ENCODE measurements at regions not wholly inside any gene's neighbourhood (a gene's known extent, or its start where the extent isn't known, plus 50 kb on each side); places are given as distances from the start of the nearest gene placed in this dataset.
A peak's percentile ranks its signal among the peaks of the same experiment; 100 is the strongest.

DNA sequence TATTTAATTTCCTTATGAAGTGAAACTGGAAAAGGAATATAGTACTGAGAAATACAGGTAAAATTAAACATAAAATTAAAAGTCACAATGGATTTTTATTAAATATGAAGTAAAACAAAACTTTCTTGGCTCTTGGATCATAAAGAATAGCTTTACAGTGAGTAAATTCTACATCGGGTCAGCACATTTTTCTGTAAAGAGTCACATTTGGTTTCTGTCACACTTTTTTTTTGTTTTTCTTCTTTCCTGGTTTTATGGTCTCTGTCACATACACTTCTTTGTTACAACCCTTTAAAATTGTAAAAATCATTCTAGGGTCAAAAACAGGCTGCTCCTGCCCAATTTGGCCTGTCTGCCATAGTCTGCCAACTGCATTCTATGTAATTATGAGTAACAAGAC is 254.4 kb upstream of the POU3F2 start:
- peak; percentile 74 for DNase-seq

- DNase-seq = peak; percentile 63
These were observed 252.7 kb upstream of the POU3F2 start for GRCh38 chr6:98581705-98582104.

- DNase-seq = no peak
These were observed 250.9 kb upstream of the POU3F2 start for GRCh38 chr6:98583506-98583905.

DNA sequence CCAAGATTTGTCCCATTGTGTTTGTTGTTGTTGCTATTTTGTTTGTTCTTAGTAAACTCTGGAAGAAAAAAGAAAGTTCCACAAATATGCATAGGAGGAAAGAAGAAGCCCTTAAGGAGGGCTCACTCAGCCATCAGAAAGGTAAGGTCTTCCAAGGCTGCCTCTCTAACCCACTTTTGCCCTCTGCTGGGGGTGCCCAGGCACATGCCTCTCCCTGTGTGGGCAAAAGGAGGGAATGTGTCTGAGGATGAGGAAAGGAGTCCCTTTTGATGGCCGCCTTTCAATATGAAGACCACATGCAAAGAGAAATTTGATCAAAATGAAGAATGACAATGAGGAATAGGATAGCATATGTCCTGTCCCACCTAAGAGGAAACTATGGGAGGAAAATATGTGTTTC is 248.2 kb upstream of the POU3F2 start:
- DNase-seq = no peak

DNA sequence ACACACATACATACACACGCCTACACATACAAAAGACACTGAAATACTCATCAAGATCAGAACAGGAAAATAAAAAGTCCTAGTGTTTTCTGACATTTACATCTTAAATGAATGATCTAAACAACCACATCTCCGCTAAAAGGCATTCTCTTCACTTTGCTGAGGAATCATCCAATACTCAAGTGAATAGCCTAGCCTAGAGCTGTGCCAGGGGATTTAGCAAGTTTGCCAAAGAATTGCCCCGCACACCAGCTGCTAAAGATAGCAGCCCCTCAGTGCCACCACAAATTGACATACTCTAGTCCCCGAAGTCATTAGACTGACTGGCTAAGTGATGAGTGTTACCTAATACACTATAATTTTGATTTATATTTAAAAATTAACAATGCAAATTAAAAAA is 246.8 kb upstream of the POU3F2 start:
- no peak for DNase-seq

- DNase-seq = no peak
These were observed 244.8 kb upstream of the POU3F2 start for GRCh38 chr6:98589536-98589935.

- DNase-seq = no peak
These were observed 244.2 kb upstream of the POU3F2 start for GRCh38 chr6:98590136-98590681.

DNA sequence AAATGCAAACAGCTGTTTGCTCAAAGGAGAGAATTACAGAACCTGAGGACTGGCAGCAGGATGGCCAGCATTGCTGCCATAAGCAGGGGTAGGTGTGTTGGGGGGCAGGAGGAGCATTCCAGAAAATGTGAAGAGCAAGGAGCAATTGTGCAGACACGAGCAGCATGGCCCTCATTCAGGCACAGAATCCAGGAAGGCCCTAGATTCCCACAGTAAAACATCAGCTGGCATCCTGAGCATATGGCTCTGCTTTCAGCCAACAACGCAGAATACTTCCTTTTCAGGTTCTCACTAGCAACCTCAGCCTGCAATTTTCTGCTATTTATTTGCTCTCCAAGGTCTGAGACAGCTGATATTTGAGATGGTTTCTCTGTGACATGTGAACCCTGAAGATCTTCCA is 243.4 kb upstream of the POU3F2 start:
- DNase-seq = no peak

DNA sequence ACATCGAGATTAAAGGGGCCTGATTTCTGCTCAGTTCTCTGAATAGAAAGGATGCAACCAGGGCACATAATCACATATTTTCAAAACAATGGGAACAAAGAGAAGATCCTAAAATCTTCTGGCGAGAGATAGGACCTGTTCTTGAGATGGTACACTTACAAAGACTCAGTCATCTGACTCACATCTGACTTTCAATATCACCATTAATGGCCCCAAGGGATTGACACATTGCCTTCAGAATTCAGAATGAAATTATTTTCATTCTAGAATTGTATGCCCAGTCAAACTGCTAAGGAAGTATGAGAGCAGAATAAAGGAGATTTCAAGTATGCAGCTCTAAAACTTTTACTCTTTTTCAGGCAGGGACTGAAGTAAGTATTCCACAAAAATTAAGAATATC is 240.7 kb upstream of the POU3F2 start:
- DNase-seq = no peak

DNA sequence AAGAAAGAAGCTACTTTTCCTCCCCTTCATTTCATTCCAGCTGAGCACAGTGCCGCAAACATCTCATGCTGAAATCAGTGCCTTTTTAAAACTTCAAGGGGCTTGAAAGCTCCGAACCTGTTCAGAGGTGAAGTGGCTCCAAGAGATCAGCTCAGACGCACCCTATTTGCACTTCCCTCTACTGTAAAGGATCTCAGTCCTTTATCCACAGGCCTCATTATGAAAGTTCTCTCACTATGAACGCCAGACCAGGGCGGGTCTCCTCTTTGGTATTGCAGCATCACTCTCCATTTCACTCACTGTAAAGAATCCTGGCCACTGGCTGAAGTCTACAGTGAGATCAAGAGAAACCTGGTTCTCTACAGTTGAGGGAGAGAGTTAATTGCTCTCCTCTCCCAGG is 232.7 kb upstream of the POU3F2 start:
- no peak for DNase-seq

DNA sequence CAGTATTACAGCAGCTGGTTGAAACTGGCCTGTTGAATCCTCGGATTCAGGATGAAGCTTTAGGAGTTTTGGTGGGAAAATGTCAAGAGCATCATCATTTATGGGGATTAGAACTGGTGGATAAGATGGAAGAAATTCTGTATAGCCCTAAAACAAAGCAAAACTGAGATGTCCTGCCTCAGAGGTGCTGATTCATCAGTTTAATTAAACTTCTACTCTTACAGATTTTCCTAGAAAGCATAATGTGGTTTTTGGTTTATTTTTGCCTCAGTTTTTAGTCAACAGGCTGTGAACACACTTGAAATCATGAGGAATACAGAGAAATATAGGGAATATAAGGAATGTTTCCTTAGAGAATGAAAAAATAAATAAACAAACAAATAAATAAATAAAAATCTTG is 228.7 kb upstream of the POU3F2 start:
- DNase-seq = no peak

DNA sequence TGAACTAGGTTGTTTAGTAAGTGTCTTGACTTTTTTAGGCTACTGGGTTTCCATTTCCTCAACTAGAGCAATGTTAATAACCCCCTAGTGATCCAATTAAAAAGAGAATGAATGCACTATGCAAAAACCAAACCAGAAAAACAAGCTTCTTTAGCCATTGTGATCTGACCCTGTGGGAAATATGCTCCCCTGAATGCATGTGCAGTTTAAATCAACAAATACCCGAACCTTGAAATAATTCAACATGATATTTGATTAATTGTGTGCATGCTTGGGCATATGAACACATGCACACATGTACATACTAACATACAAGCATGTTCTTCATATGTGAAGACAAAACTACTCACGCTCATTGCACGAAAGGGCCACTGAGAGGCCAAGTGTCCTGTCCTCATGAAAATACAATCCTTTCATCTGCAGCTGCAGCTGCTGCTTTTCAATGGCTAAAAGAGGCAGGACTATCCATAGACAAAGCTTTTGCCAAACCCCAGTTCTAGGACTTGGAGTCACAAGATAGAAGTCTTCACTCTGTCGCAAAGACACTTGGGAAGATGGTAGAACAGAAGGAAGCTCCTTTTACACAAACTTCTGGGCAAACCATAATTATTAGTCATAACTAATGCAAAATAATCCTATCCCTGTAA is 207.1 kb upstream of the POU3F2 start:
- DNase-seq = no peak

DNA sequence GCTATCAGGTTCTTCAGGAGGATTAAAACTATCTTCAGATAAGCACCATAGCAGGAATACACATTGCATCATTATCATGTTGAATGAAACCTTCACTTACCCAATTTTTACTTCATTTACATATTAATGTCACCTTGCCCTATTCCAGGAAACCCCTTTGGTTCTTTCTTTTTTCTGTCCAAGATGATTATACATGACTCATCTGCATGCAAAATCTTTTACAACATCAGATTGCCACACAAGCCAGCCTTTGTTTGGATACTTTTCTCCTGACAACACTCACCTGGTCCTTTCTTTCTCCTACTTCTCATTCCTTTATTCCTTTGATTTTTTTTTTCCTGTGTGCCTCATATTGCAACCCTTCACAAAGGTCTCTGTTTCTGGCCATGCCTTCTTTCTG is 200.5 kb upstream of the POU3F2 start:
- no peak for DNase-seq

DNA sequence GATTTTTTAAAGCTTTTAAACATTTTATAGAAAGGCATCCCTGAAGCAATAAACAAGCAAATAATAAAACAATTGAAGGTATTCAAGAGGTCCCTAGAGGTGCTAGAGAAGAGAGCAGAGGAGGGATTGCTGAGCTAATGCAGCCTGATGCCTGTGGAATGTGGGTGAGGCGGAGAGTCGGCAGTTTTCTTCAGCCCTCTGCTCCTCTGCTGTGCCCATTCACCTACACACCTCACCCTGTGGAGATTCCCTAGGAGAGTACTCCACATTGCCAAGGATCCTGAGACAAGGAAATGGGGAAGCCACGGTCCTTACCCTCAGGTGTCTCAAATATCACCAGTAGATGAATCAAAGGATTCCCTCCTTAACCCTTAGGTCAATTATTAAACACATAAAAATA is 199.8 kb upstream of the POU3F2 start:
- no peak for DNase-seq

DNA sequence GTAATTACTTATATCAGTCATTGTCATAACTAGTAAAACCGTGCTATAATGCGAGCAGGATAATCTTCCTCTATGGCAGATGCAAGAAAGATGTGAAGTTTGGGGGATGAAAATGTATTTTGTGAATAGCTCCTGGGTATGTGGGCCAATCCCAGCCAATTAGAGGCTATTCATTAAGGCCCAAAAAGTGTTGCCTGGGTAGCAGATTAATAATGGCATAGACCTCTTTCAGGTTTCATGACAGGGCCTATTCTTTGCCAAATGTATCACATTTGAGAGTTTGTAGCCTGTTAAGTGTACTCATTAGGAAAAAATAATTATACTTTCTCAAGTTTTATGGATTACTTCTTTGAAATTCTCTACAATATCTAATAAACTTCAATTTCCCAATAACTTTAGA is 199.2 kb upstream of the POU3F2 start:
- no peak for DNase-seq

GRCh38 chr6:98636941-98637340 is 197.4 kb upstream of the POU3F2 start:
- no peak for DNase-seq

- no peak for DNase-seq
These were observed 195.2 kb upstream of the POU3F2 start for GRCh38 chr6:98639089-98639635.

- DNase-seq = no peak
These were observed 194.0 kb upstream of the POU3F2 start for GRCh38 chr6:98640366-98640765.

DNA sequence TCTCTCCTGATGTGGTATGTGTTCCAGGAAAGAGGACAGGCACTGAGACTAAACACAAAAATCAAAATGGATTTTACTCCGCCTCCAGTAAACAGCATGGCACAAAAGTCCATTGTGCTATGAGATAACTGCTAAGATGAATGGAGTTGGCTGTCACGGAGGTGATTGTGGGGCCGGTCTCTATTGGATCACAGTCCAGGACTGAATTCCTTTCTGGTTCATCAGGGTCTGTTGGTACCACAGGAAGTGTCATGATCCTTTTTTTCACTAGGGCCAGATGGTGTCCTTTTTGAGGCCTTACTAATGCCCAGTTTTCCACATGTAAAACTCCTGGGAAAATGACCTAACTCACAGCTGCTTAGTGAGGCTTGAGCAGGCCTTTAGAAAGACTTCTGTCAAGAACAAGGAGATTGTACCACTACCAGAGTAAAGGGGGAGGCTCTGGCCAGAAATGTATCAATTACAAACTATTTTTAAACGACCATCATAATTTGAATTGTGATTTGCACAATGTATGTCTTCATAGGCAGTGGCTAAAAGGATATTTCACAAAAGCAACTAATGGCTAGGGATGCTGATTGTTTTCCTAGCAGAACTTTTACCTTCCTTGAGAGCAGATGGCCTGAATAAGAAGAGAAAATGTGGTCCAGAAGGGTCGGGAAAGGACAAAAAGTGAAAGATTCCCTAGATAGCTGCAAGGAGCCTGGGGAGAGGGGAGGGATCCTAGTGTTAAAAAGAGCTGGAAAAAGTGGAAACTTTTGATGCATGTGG is 192.2 kb upstream of the POU3F2 start:
- DNase-seq = no peak

GRCh38 chr6:98644063-98644462 is 190.3 kb upstream of the POU3F2 start:
- no peak for DNase-seq

DNA sequence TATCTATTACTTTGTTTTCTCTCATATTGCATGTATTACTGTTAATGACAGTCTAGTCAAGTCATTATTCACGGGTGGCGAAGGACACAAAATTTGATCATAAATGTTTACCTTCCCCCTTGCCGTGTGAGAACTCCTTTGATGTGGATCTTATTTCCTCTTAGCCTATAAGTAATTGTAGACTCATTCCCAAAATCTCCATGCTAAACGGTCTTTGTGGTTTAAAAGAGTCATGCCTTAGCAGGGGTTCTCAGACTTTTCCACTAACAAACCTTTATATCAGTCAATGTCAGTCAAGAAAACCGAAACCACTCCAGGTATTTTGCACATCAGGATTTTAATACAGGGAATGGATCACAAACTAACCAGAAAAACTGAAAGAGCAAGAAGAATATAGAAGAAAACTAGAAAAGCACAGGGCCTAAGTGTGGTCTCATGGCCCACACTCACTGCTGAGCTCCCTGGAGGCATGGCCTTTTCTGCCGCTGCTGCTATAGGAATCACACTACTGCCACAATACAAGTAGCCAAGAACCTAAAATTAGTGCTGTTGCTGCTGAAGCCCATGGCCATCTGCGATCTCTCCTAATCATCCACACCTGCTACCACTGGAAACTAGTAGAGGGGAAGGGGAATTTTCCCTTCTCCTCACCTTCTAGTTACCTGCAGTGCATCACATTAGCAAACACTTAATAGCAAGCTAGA is 186.0 kb upstream of the POU3F2 start:
- DNase-seq = no peak

- no peak for DNase-seq
These were observed 183.4 kb upstream of the POU3F2 start for GRCh38 chr6:98650941-98651340.

GRCh38 chr6:98653179-98653578 is 181.2 kb upstream of the POU3F2 start:
- peak; percentile 25 for DNase-seq

GRCh38 chr6:98657764-98658163 is 176.6 kb upstream of the POU3F2 start:
- peak; percentile 59 for DNase-seq

Measured in fibroblast of skin of right biceps (primary cell).